H1 (cell line): ENCODE measurements at regions not wholly inside any gene's neighbourhood (a gene's known extent, or its start where the extent isn't known, plus 50 kb on each side); places are given as distances from the start of the nearest gene placed in this dataset.

Experiments used
- CTCF ChIA-PET: fragments of 300-600 bp; sonication (Branson Sonifier 250); formaldehyde crosslinking; loops from one replicate; lab custom pipeline; 2021; ENCODE audit not compliant: partially characterized antibody; lab: Charles Lee
- POLR2A ChIA-PET: fragments of 300-600 bp; sonication (Branson Sonifier 250); formaldehyde crosslinking; loops from one replicate; lab custom pipeline; 2021; ENCODE audit warnings: inconsistent platforms; ENCODE audit not compliant: partially characterized antibody; lab: Charles Lee
- DNase-seq, 2 experiments: peaks; one replicate each; pipeline versions ENCODE4 v3.0.0 to v3.0.0-alpha.2; 2010 to 2022; ENCODE audit warnings: low spot score in 2 of 2, low read depth in 1 of 2, mixed read lengths in 1 of 2
- FAIRE-seq: peaks from 2 replicates; lab custom pipeline; 2011; peaks lifted over from hg19 to GRCh38; lab: Jason Lieb, UNC
- H2AFZ ChIP-seq: 2 replicates; pipeline ENCODE4 v1.8.1; 2012; ENCODE audit warnings: low read length, inconsistent platforms
- H2AK5ac ChIP-seq: 2 replicates; pipeline ENCODE4 v1.6.1; 2013; ENCODE audit warnings: low read depth, low read length
- H2BK120ac ChIP-seq: replicated peaks from 2 replicates; pipeline ENCODE3; 2013; ENCODE audit warnings: low read depth, low read length, inconsistent platforms
- H2BK12ac ChIP-seq: 2 replicates; pipeline ENCODE4 v1.6.1; 2013; ENCODE audit warnings: low read depth, low read length
- H2BK15ac ChIP-seq: 2 replicates; pipeline ENCODE4 v1.6.1; 2013; ENCODE audit warnings: low read length
- H2BK20ac ChIP-seq: 2 replicates; pipeline ENCODE4 v1.6.1; 2013; ENCODE audit warnings: low read length
- H2BK5ac ChIP-seq: 2 replicates; pipeline ENCODE4 v1.6.1; 2013; ENCODE audit warnings: low read depth, low read length
- H3K14ac ChIP-seq: 2 replicates; pipeline ENCODE4 v1.6.1; 2013; ENCODE audit warnings: inconsistent platforms; ENCODE audit not compliant: insufficient read length
- H3K18ac ChIP-seq: 2 replicates; pipeline ENCODE4 v1.6.1; 2013; ENCODE audit warnings: low read length; ENCODE audit errors: extremely low read depth
- H3K23ac ChIP-seq: 2 replicates; pipeline ENCODE4 v1.6.1; 2013; ENCODE audit warnings: inconsistent platforms; ENCODE audit not compliant: insufficient read length
- H3K23me2 ChIP-seq: 2 replicates; pipeline ENCODE4 v1.6.1; 2013; ENCODE audit warnings: low read depth, low read length
- H3K27ac ChIP-seq: 2 replicates; pipeline ENCODE4 v1.6.1; 2011; ENCODE audit warnings: low read depth, low read length, inconsistent platforms
- H3K27me3 ChIP-seq, 4 experiments: replicated peaks in 1 of 4; 1 replicate in 1 of 4; 2 replicates in 3 of 4; pipeline versions ENCODE4 v1.6.1 to v1.8.1; 2011 to 2013; ENCODE audit warnings: low read length in 3 of 4, mild to moderate bottlenecking in 3 of 4, inconsistent platforms in 2 of 4, mixed read lengths in 2 of 4, moderate library complexity in 1 of 4; ENCODE audit not compliant: control insufficient read depth in 3 of 4, insufficient read depth in 3 of 4; ENCODE audit errors: extremely low read depth in 1 of 4
- H3K36me3 ChIP-seq, 4 experiments: 2 replicates each; pipeline versions ENCODE4 v1.6.1 to v1.8.1; 2011 to 2013; ENCODE audit warnings: mild to moderate bottlenecking in 4 of 4, low read length in 3 of 4, moderate library complexity in 2 of 4, control low read depth in 1 of 4, inconsistent platforms in 1 of 4; ENCODE audit not compliant: insufficient read depth in 4 of 4, control insufficient read depth in 2 of 4
- H3K4ac ChIP-seq: replicated peaks from 2 replicates; pipeline ENCODE3; 2013; ENCODE audit warnings: low read length, low read depth, mixed read lengths, inconsistent platforms; ENCODE audit not compliant: insufficient read length
- H3K4me1 ChIP-seq, 4 experiments: replicated peaks in 1 of 4; 1 replicate in 1 of 4; 2 replicates in 3 of 4; pipeline versions ENCODE4 v1.6.1 to v1.8.1; 2011 to 2013; ENCODE audit warnings: low read length in 3 of 4, inconsistent platforms in 2 of 4, mixed read lengths in 1 of 4; ENCODE audit not compliant: insufficient read depth in 4 of 4, control insufficient read depth in 3 of 4
- H3K4me2 ChIP-seq, 2 experiments: 2 replicates each; pipeline versions ENCODE4 v1.6.1 to v1.8.1; 2011 to 2013; ENCODE audit warnings: low read depth in 2 of 2, low read length in 2 of 2, control low read depth in 1 of 2, inconsistent platforms in 1 of 2, mild to moderate bottlenecking in 1 of 2; ENCODE audit not compliant: insufficient read depth in 1 of 2
- H3K4me3 ChIP-seq, 4 experiments: fragments of 200-600, 300-600 bp in 1 of 4; sonication (generic), shearing (Covaris generic), sonication (Bioruptor Twin) in 1 of 4; 2 replicates each; pipeline versions ENCODE4 v1.5.1 to v1.8.1; 2011 to 2016; ENCODE audit warnings: low read length in 4 of 4, low read depth in 3 of 4, control low read depth in 2 of 4, inconsistent platforms in 2 of 4, mild to moderate bottlenecking in 2 of 4, mixed read lengths in 1 of 4, moderate library complexity in 1 of 4; ENCODE audit not compliant: insufficient read depth in 2 of 4; ENCODE audit errors: extremely low read depth in 1 of 4
- H3K56ac ChIP-seq: replicated peaks from 2 replicates; pipeline ENCODE3; 2013; ENCODE audit warnings: low read depth, mild to moderate bottlenecking, mixed read lengths, low read length, inconsistent platforms; ENCODE audit not compliant: insufficient read length
- H3K79me1 ChIP-seq: 2 replicates; pipeline ENCODE4 v1.6.1; 2013; ENCODE audit warnings: low read depth, low read length, control low read depth
- H3K79me2 ChIP-seq, 2 experiments: 2 replicates each; pipeline versions ENCODE4 v1.6.1 to v1.8.1; 2012 to 2013; ENCODE audit warnings: low read length in 2 of 2, mild to moderate bottlenecking in 2 of 2, inconsistent platforms in 1 of 2; ENCODE audit not compliant: insufficient read depth in 2 of 2, control insufficient read depth in 1 of 2
- H3K9ac ChIP-seq, 4 experiments: replicated peaks in 1 of 4; 1 replicate in 1 of 4; 2 replicates in 3 of 4; pipeline versions ENCODE4 v1.6.1 to v1.8.1; 2011 to 2013; ENCODE audit warnings: low read depth in 3 of 4, low read length in 3 of 4, control low read depth in 2 of 4, mild to moderate bottlenecking in 2 of 4, moderate library complexity in 2 of 4, inconsistent platforms in 1 of 4; ENCODE audit errors: extremely low read depth in 1 of 4
- H3K9me3 ChIP-seq, 2 experiments: 2 replicates each; pipeline versions ENCODE4 v1.6.1 to v1.8.1; 2012 to 2013; ENCODE audit warnings: mild to moderate bottlenecking in 2 of 2, moderate library complexity in 2 of 2, control low read depth in 1 of 2, inconsistent platforms in 1 of 2, low read depth in 1 of 2, low read length in 1 of 2, mixed read lengths in 1 of 2; ENCODE audit not compliant: insufficient read depth in 2 of 2
- H4K20me1 ChIP-seq, 2 experiments: replicated peaks in 1 of 2; 2 replicates each; pipeline versions ENCODE3 to v1.8.1; 2011 to 2013; ENCODE audit warnings: inconsistent platforms in 2 of 2, low read length in 2 of 2, mild to moderate bottlenecking in 1 of 2; ENCODE audit not compliant: insufficient read depth in 2 of 2, control insufficient read depth in 1 of 2
- H4K5ac ChIP-seq: 2 replicates; pipeline ENCODE4 v1.6.1; 2013; ENCODE audit warnings: low read length, low read depth, mixed read lengths, inconsistent platforms; ENCODE audit not compliant: insufficient read length
- H4K8ac ChIP-seq: 2 replicates; pipeline ENCODE4 v1.8.0; 2013; ENCODE audit warnings: mild to moderate bottlenecking, moderate library complexity, low read length, inconsistent platforms; ENCODE audit not compliant: insufficient read depth; ENCODE audit errors: extremely low read depth
- H4K91ac ChIP-seq: replicated peaks from 2 replicates; pipeline ENCODE3; 2013; ENCODE audit warnings: low read length, mixed read lengths, inconsistent platforms; ENCODE audit not compliant: insufficient read length
- EGR1 ChIP-seq: IDR thresholded peaks from 2 replicates; pipeline ENCODE4 v1.6.1; 2011; ENCODE audit warnings: low read depth, low read length, borderline replicate concordance
- FOSL1 ChIP-seq: IDR thresholded peaks from 2 replicates; pipeline ENCODE4 v1.6.1; 2011; ENCODE audit warnings: mild to moderate bottlenecking, low read depth, low read length, moderate library complexity; ENCODE audit not compliant: insufficient read depth
- HDAC6 ChIP-seq: IDR thresholded peaks from one replicate; pipeline ENCODE4 v1.7.1; 2012; ENCODE audit warnings: low read depth, mild to moderate bottlenecking, inconsistent platforms, low read length, moderate library complexity
- KDM1A ChIP-seq: fragments of 200-600, 300-600 bp; sonication (generic); IDR thresholded peaks from 2 replicates; pipeline ENCODE4 v1.7.1; 2016; ENCODE audit warnings: mild to moderate bottlenecking, low read length, borderline replicate concordance
- POLR2A ChIP-seq, 2 experiments: IDR thresholded peaks; 1 replicate in 1 of 2; 2 replicates in 1 of 2; pipeline ENCODE4 v1.6.1; 2011; ENCODE audit warnings: low read depth in 2 of 2, low read length in 2 of 2, mild to moderate bottlenecking in 2 of 2; ENCODE audit errors: control extremely low read depth in 1 of 2
- POLR2AphosphoS5 ChIP-seq: IDR thresholded peaks from 2 replicates; pipeline ENCODE4 v1.6.1; 2011; ENCODE audit warnings: low read depth, low read length
- RBBP5 ChIP-seq: IDR thresholded peaks from 2 replicates; pipeline ENCODE4 v1.7.1; 2012; ENCODE audit warnings: low read depth, mild to moderate bottlenecking, inconsistent platforms, low read length, moderate library complexity, borderline replicate concordance
- RNF2 ChIP-seq: fragments of 200-900, 300-1000 bp; sonication (generic); IDR thresholded peaks from 2 replicates; pipeline ENCODE4 v1.7.1; 2016; ENCODE audit warnings: borderline replicate concordance, low read depth, mild to moderate bottlenecking, antibody characterized with exemption, low read length; ENCODE audit not compliant: poor library complexity, severe bottlenecking; ENCODE audit errors: missing control alignments
- SIN3A ChIP-seq, 2 experiments: IDR thresholded peaks in 1 of 2; conservative IDR thresholded peaks in 1 of 2; 2 replicates each; pipeline ENCODE4 v1.6.1; 2011 to 2012; ENCODE audit warnings: low read length in 2 of 2, improper control_type of control experiment in 1 of 2, low read depth in 1 of 2, mild to moderate bottlenecking in 1 of 2
- SIX5 ChIP-seq: IDR thresholded peaks from 2 replicates; pipeline ENCODE4 v1.6.1; 2011; ENCODE audit warnings: mild to moderate bottlenecking, low read depth, low read length
- SP2 ChIP-seq: IDR thresholded peaks from 2 replicates; pipeline ENCODE4 v1.6.1; 2012; ENCODE audit warnings: mild to moderate bottlenecking, low read length, inconsistent platforms
- TEAD4 ChIP-seq: IDR thresholded peaks from 2 replicates; pipeline ENCODE4 v1.6.1; 2012; ENCODE audit warnings: low read depth, low read length, inconsistent platforms, mixed read lengths
- WGBS, 2 experiments: shearing (Covaris generic) in 1 of 2; methylation state at CpG; one replicate each; pipeline versions ENCODE4 v1.1.6 to v1.1.7; 2013 to 2015; ENCODE audit warnings: low lambda C conversion rate in 2 of 2, mixed read lengths in 2 of 2, inconsistent platforms in 1 of 2, low coverage in 1 of 2, missing lambda C conversion rate in 1 of 2; ENCODE audit not compliant: insufficient replicate concordance in 2 of 2, insufficient coverage in 1 of 2, insufficient read length in 1 of 2; ENCODE audit errors: extremely low coverage in 1 of 2, missing lambda C conversion rate in 1 of 2; 5-methylcytosine and 5-hydroxymethylcytosine counted together

DNA sequence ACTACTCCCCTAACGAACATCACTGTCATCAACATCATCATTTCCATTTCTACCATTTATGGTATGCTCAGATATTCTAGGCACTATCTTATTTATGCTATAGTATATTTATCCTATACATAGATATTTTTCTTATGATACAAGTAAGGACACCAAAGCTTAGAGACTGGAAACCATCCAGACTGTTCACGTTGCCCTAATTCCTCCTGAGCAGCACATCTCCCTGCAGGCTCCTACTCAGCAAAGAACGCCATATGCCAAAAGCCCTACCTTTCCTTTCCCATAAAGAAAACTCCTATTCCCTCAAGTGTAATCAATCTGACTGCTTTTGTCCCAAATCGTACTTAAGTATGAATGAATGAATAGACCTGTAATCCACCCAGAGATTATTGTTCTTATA, 247.0 kb downstream of the PRELID2 start:
- H3K79me1 ChIP-seq, result no peaks in the 10 kb centered on the region
- H4K8ac ChIP-seq, result no peak overlapping the region
- H2AK5ac ChIP-seq, result no peak overlapping the region
- no peak overlapping the region for H3K4ac ChIP-seq
- no peak overlapping the region for H3K4me3 ChIP-seq
- no peak for FAIRE-seq
- TF ChIP-seq SIX5 (no peak), RBBP5 (no peak), KDM1A (no peak), HDAC6 (no peak), TEAD4 (no peak), SIN3A (conservative IDR thresholded peaks at IDR 0.05 in 1 of 2, IDR thresholded peaks at IDR 0.05 in 1 of 2; ENCODE audit: low read depth in 1 of 2, low read length in 2 of 2) (no peak), SP2 (no peak), POLR2A (IDR thresholded peaks at IDR 0.05; ENCODE audit: control extremely low read depth in 1 of 2, low read depth in 2 of 2, low read length in 2 of 2) (no peak), EGR1 (no peak), RNF2 (no peak), POLR2AphosphoS5 (no peak), FOSL1 (no peak)
- H4K5ac ChIP-seq, result no peak overlapping the region
- no peak overlapping the region for H3K4me2 ChIP-seq
- POLR2A ChIA-PET, result no interaction called here
- H3K4me1 ChIP-seq, result no peaks in the 10 kb centered on the region
- no peak overlapping the region for H3K56ac ChIP-seq
- H4K91ac ChIP-seq, result no peak overlapping the region
- H3K79me2 ChIP-seq, result no peaks in the 10 kb centered on the region
- H3K36me3 ChIP-seq, result no peaks in the 10 kb centered on the region
- no peak overlapping the region for H2BK5ac ChIP-seq
- H2BK12ac ChIP-seq, result no peak overlapping the region
- no peak overlapping the region for H2BK120ac ChIP-seq
- no peak overlapping the region for H2BK15ac ChIP-seq
- H3K23ac ChIP-seq, result no peak overlapping the region
- CTCF ChIA-PET, result no interaction called here
- no peak overlapping the region for H2BK20ac ChIP-seq
- WGBS, 2 experiments, result 85% methylated on average over 4 of the region's 4 CpGs; no CpG with 5 or more reads in 1 of the 2 experiments
- no peak overlapping the region for H3K14ac ChIP-seq
- H3K27ac ChIP-seq, result no peak overlapping the region
- no peaks in the 10 kb centered on the region for H3K27me3 ChIP-seq
- no peaks in the 10 kb centered on the region for H3K9me3 ChIP-seq
- no peak overlapping the region for H3K18ac ChIP-seq
- no peaks in the 10 kb centered on the region for H3K23me2 ChIP-seq
- no peak overlapping the region for H2AFZ ChIP-seq
- H4K20me1 ChIP-seq, result no peaks in the 10 kb centered on the region
- no peak for DNase-seq
- no peak overlapping the region for H3K9ac ChIP-seq
